GM23248 (cell line): ENCODE measurements at regions not wholly inside any gene's neighbourhood (a gene's known extent, or its start where the extent isn't known, plus 50 kb on each side); places are given as distances from the start of the nearest gene placed in this dataset.

Source experiments
- EZH2 ChIP-seq: fragments of 200-600 bp; sonication (generic); IDR thresholded peaks from 2 replicates; pipeline ENCODE4 v1.6.1; 2018; ENCODE audit warnings: antibody characterized with exemption, mild to moderate bottlenecking; ENCODE audit not compliant: insufficient read depth, poor library complexity, severe bottlenecking
- EZH2phosphoT487 ChIP-seq: fragments of 200-600 bp; sonication (generic); IDR thresholded peaks from 2 replicates; pipeline ENCODE4 v1.6.1; 2018; ENCODE audit warnings: antibody characterized with exemption, moderate library complexity, mild to moderate bottlenecking, low read depth; ENCODE audit not compliant: insufficient read depth

GRCh38 chr12:77685112-77685511 lies 145.6 kb upstream of the NAV3 start:
- no peak for TF ChIP-seq EZH2
- TF ChIP-seq EZH2phosphoT487 = no peak
